PC-3 (cell line): ENCODE measurements at regions not wholly inside any gene's neighbourhood (a gene's known extent, or its start where the extent isn't known, plus 50 kb on each side); places are given as distances from the start of the nearest gene placed in this dataset.
"Not testable (repeated sequence)": the region's sequence is repeated elsewhere in the genome, so short reads cannot be mapped to it uniquely, and the experiment has no call there.

ENCODE experiments used
- ATAC-seq: fragments of 200-7000 bp; cut with Tn5 transposase; 2 replicates; pipeline ENCODE4 v1.9.1; 2020; ENCODE audit warnings: mild to moderate bottlenecking, moderate library complexity
- BruUV-seq: library from RNA; stranded (reverse); fragments of 400-500 nt; replicated peaks from 2 replicates; lab custom pipeline; 2021; lab: Mats Ljungman, UMichigan
- CTCF ChIA-PET: fragments of 300-600 bp; sonication (Branson Sonifier 250); formaldehyde crosslinking; loops from one replicate; lab custom pipeline; 2022; ENCODE audit warnings: antibody characterized with exemption; lab: Charles Lee
- POLR2A ChIA-PET: fragments of 300-600 bp; sonication (Branson Sonifier 250); formaldehyde crosslinking; loops from one replicate; lab custom pipeline; 2022; ENCODE audit warnings: antibody characterized with exemption; ENCODE audit not compliant: unreplicated experiment; lab: Charles Lee
- DNase-seq: peaks from one replicate; pipeline ENCODE4 v3.0.0-alpha.2; 2015
- H2AFZ ChIP-seq: fragments of 300-600 bp; sonication (generic); 2 replicates; pipeline ENCODE4 v1.6.0; 2016; ENCODE audit warnings: antibody characterized with exemption, low read length
- H3F3A ChIP-seq: fragments of 300-600 bp; sonication (generic); one replicate; pipeline ENCODE4 v1.6.0; 2017; ENCODE audit warnings: antibody characterized with exemption, low read length, control low read depth, mild to moderate bottlenecking; ENCODE audit not compliant: unreplicated experiment
- H3K27ac ChIP-seq: fragments of 300-600 bp; sonication (generic); 2 replicates; pipeline ENCODE4 v1.5.1; 2016; ENCODE audit warnings: mild to moderate bottlenecking, low read length
- H3K27me3 ChIP-seq: fragments of 300-600 bp; sonication (generic); 2 replicates; pipeline ENCODE4 v1.6.1; 2016; ENCODE audit warnings: low read length, mixed read lengths
- H3K36me3 ChIP-seq: fragments of 300-600 bp; sonication (generic); 2 replicates; pipeline ENCODE4 v1.6.1; 2016; ENCODE audit warnings: low read depth, mixed run types, low read length, mixed read lengths
- H3K4me1 ChIP-seq: fragments of 300-600 bp; sonication (generic); 2 replicates; pipeline ENCODE4 v1.5.1; 2016; ENCODE audit warnings: low read length; ENCODE audit not compliant: insufficient read depth
- H3K4me2 ChIP-seq: fragments of 300-600 bp; sonication (generic); 2 replicates; pipeline ENCODE4 v1.6.0; 2016; ENCODE audit warnings: low read length
- H3K4me3 ChIP-seq: fragments of 300-600 bp; sonication (generic); 2 replicates; pipeline ENCODE4 v1.5.1; 2016; ENCODE audit warnings: mild to moderate bottlenecking, low read length, mixed read lengths
- H3K79me2 ChIP-seq: fragments of 300-600 bp; sonication (generic); 2 replicates; pipeline ENCODE4 v1.6.1; 2017; ENCODE audit warnings: low read length, mixed read lengths
- H3K9ac ChIP-seq: fragments of 300-600 bp; sonication (generic); 2 replicates; pipeline ENCODE4 v1.6.0; 2016; ENCODE audit warnings: mild to moderate bottlenecking, low read length
- H3K9me2 ChIP-seq: fragments of 300-600 bp; sonication (generic); replicated peaks from 2 replicates; pipeline ENCODE4 v1.6.1; 2016; ENCODE audit warnings: mixed run types, low read length, mixed read lengths
- H3K9me3 ChIP-seq: fragments of 300-600 bp; sonication (generic); 2 replicates; pipeline ENCODE4 v1.6.1; 2016; ENCODE audit warnings: low read length, mixed read lengths
- H4K20me1 ChIP-seq: fragments of 300-600 bp; sonication (generic); 2 replicates; pipeline ENCODE4 v1.6.1; 2016; ENCODE audit warnings: low read length, mixed read lengths
- EZH2 ChIP-seq: fragments of 300-600 bp; sonication (generic); IDR thresholded peaks from one replicate; pipeline ENCODE4 v1.6.1; 2017; ENCODE audit warnings: antibody characterized with exemption, mild to moderate bottlenecking, low read length; ENCODE audit not compliant: unreplicated experiment
- EZH2phosphoT487 ChIP-seq: fragments of 300-600 bp; sonication (generic); IDR thresholded peaks from 2 replicates; pipeline ENCODE4 v1.6.1; 2018; ENCODE audit warnings: mild to moderate bottlenecking, antibody characterized with exemption, low read length, borderline replicate concordance
- intact Hi-C: fragments of 100-400 bp; cut with micrococcal nuclease; formaldehyde crosslinking; loops from 2 replicates; pipeline ENCODE4 v1.9.0; 2023
- TF ChIP-seq, protein P1 (sequence below): fragments of 300-600 bp; sonication (generic); conservative IDR thresholded peaks from 2 replicates; pipeline ENCODE4 v1.5.1; 2017; ENCODE audit warnings: antibody characterized with exemption, low read depth, mild to moderate bottlenecking, low read length

DNA sequence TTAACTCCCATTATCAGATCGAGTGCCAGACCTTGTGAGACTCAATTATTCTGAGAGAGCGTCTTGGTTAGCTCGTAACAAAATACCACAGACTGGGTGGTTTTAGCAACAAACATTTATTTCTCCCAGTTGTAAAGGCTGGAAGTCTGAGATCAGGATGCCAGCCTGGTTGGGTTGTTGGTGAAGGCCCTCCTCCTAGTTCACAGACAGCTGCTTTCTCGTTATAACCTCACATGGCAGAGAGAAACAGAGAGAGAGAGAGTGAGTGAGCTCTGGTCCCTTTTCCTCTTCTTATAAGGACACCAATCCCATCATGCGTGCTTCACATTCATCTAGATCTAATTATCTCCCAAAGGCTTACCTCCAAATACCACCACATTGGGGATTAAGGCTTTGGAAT is 114.2 kb upstream of the SLC24A2 start:
- BruUV-seq: no TSS peak
- no peak for ATAC-seq
- Histone ChIP-seq H3K9me3 (no peaks in the 10 kb centered on the region), H3K79me2 (no peaks in the 10 kb centered on the region), H3K9ac (no peak overlapping the region), H4K20me1 (no peaks in the 10 kb centered on the region), H3K4me3 (no peak overlapping the region), H2AFZ (no peak overlapping the region), H3K4me2 (no peak overlapping the region), H3K27me3 (no peaks in the 10 kb centered on the region), H3K27ac (no peak overlapping the region), H3K4me1 (no peaks in the 10 kb centered on the region), H3K9me2 (no peaks in the 10 kb centered on the region), H3F3A (no peaks in the 10 kb centered on the region), H3K36me3 (no peaks in the 10 kb centered on the region)
- POLR2A ChIA-PET: no interaction called here
- CTCF ChIA-PET: no interaction called here
- no peak for DNase-seq
- TF ChIP-seq EZH2phosphoT487 (no peak), EZH2 (no peak)
- TF ChIP-seq, protein P1, sequence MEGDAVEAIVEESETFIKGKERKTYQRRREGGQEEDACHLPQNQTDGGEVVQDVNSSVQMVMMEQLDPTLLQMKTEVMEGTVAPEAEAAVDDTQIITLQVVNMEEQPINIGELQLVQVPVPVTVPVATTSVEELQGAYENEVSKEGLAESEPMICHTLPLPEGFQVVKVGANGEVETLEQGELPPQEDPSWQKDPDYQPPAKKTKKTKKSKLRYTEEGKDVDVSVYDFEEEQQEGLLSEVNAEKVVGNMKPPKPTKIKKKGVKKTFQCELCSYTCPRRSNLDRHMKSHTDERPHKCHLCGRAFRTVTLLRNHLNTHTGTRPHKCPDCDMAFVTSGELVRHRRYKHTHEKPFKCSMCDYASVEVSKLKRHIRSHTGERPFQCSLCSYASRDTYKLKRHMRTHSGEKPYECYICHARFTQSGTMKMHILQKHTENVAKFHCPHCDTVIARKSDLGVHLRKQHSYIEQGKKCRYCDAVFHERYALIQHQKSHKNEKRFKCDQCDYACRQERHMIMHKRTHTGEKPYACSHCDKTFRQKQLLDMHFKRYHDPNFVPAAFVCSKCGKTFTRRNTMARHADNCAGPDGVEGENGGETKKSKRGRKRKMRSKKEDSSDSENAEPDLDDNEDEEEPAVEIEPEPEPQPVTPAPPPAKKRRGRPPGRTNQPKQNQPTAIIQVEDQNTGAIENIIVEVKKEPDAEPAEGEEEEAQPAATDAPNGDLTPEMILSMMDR: no peak
- intact Hi-C loops: no loop called here

DNA sequence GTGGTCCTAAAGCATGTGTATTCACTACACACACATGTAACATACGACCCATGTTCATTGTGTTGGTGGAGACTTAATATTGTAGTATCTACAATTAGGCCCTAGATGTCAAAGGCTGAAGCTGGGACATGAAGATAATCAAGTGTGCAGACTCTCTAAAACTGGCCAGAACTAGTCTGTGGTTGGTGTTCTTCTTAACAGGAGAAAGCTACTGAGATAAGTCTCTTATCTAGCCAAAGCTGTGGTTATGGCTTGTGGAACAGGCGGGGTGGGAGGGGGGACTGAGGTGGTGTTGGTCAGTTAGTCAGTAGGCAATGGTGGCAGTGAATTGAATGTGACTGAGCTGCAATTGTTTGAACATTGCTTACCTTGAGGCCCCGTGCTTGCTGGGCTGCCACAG is 112.7 kb upstream of the SLC24A2 start:
- Histone ChIP-seq H3K4me3 (no peak overlapping the region), H3K9me2 (no peaks in the 10 kb centered on the region), H3K36me3 (no peaks in the 10 kb centered on the region), H2AFZ (no peak overlapping the region), H3F3A (no peaks in the 10 kb centered on the region), H3K9ac (no peak overlapping the region), H3K4me1 (no peaks in the 10 kb centered on the region), H3K9me3 (no peaks in the 10 kb centered on the region), H3K79me2 (no peaks in the 10 kb centered on the region), H3K4me2 (no peak overlapping the region), H3K27me3 (no peaks in the 10 kb centered on the region), H4K20me1 (no peaks in the 10 kb centered on the region), H3K27ac (no peak overlapping the region)
- POLR2A ChIA-PET: no interaction called here
- TF ChIP-seq, protein P1: no peak
- TF ChIP-seq EZH2phosphoT487 (no peak), EZH2 (no peak)
- intact Hi-C loops: no loop called here
- DNase-seq (no peak), ATAC-seq (no peak)
- CTCF ChIA-PET: no interaction called here
- BruUV-seq: no TSS peak

DNA sequence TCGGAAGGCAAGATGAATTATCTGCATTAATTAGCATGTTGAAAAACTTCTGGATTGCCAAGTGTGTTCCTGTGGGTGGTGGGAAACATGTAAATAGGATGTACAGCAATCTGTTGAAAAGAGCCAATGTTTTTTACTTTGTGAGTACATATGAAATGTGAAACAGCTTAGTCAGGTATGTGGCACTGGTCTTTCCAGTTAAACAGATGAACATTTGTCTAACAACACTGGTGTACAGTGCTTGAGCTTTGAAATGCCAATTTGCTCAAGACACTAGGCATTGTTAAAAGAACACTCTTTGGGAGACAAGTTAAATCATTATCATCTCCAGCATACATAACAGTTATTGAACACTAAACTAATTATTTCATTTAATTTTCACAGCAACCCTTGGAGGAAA is 107.3 kb upstream of the SLC24A2 start:
- Histone ChIP-seq H3K27me3 (peaks cover 14% of the 10 kb centered on the region), H3K9me2 (no peaks in the 10 kb centered on the region), H3K36me3 (no peaks in the 10 kb centered on the region), H3K9me3 (no peaks in the 10 kb centered on the region), H3K9ac (no peak overlapping the region), H3K4me2 (no peak overlapping the region), H3K79me2 (no peaks in the 10 kb centered on the region), H2AFZ (no peak overlapping the region), H3K4me3 (no peak overlapping the region), H4K20me1 (no peaks in the 10 kb centered on the region), H3K4me1 (no peaks in the 10 kb centered on the region), H3F3A (no peaks in the 10 kb centered on the region), H3K27ac (no peak overlapping the region)
- no peak for DNase-seq
- no TSS peak for BruUV-seq
- TF ChIP-seq EZH2phosphoT487 (no peak), EZH2 (no peak)
- TF ChIP-seq, protein P1: no peak
- intact Hi-C loops: no loop called here
- no peak for ATAC-seq
- ChIA-PET POLR2A (no interaction called here), CTCF (no interaction called here)

DNA sequence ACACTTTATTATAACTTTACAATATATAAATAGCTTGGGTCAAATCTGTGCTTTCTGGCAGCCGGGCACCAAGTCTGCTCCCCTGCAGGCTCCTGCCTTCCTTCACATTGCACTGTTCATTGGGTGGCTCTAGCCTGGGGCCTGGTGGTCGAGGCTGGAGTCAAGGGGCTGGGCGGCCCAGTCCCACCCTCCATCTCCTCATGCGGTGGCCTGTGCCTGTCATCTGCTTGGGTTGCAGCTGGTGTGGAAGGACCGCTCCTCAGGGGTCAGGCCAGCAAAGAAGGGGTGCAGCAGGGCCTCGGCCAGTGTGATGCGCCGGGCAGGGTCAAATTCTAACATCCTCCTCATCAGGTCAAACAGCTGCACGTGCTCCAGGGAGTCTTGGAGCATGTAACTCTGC is 106.7 kb upstream of the SLC24A2 start:
- BruUV-seq, H3F3A ChIP-seq, intact Hi-C loops, H2AFZ ChIP-seq, H3K36me3 ChIP-seq, H3K9me3 ChIP-seq, H3K9ac ChIP-seq, H3K4me3 ChIP-seq, H3K4me1 ChIP-seq, DNase-seq, CTCF ChIA-PET, H4K20me1 ChIP-seq, H3K4me2 ChIP-seq, H3K79me2 ChIP-seq, ATAC-seq, H3K27ac ChIP-seq, POLR2A ChIA-PET, H3K9me2 ChIP-seq: not testable (repeated sequence)
- H3K27me3 ChIP-seq: peaks cover 14% of the 10 kb centered on the region
